ENCODE measurements at regions not wholly inside any gene's neighbourhood (a gene's known extent, or its start where the extent isn't known, plus 50 kb on each side); places are given as distances from the start of the nearest gene placed in this dataset.
"Not testable (repeated sequence)": the region's sequence is repeated elsewhere in the genome, so short reads cannot be mapped to it uniquely, and the experiment has no call there.

DNA sequence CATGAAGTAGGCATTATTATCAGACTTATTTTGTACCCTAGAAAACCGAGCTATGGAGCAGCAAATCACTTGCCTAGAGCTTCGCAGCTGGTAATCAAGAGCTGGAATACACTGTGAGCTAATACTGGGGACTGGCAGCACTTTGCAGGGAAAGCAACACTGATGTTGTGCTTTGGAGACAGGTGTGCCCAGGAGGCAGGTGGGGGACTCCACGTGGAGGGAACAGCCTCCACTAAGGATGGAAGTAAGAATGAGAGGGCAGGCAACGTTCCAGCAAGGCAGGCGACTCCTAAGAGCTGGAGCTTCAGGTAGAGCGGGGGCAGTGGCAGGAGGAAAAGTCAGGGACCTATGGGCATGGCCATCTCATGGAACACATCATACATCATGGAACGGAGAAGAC, 300.5 kb upstream of the IGF1R start:
- no peaks in the 10 kb centered on the region for H3K27me3 ChIP-seq (ENCODE audit: control insufficient read depth in 3 of 3, insufficient read depth in 3 of 3, low read length in 3 of 3)

DNA sequence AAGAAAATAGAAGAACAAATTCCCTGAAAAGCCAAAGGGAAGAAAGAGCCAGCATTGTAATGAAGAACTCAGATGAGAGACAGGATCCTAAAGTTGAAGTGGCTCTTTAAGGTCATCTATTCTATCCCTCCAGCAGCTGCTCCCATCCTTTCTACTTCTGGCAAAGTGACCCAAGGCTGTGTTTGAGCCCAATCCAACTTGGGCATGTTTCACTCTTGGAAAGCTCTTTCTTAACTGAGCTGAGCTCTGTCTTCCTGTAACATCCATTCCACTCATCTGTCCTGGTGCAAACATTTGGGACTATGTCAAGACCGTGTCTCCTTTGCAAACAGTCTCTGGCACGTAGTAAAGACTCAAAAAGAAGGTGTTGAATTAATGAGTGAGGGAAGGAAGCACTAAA, 298.1 kb upstream of the IGF1R start:
- no peaks in the 10 kb centered on the region for H3K27me3 ChIP-seq (ENCODE audit: control insufficient read depth in 3 of 3, insufficient read depth in 3 of 3, low read length in 3 of 3)
- H3K4me1 ChIP-seq (ENCODE audit: control insufficient read depth in 3 of 3, insufficient read depth in 3 of 3, low read length in 3 of 3) = no peaks in the 10 kb centered on the region
- no peak overlapping the region for H3K27ac ChIP-seq (ENCODE audit: low read depth, low read length)
- no peak overlapping the region for H3K4me3 ChIP-seq (ENCODE audit: low read length in 3 of 3)
- no peaks in the 10 kb centered on the region for H3K9me3 ChIP-seq (ENCODE audit: control insufficient read depth in 3 of 3, low read length in 3 of 3)
- H3K9ac ChIP-seq (ENCODE audit: low read depth in 1 of 3, low read length in 3 of 3) = no peak overlapping the region
- H3K36me3 ChIP-seq (ENCODE audit: control insufficient read depth in 3 of 3, insufficient read depth in 3 of 3, low read length in 3 of 3) = no peaks in the 10 kb centered on the region

More for the DNA sequence above, 300.5 kb upstream of the IGF1R start:
- Histone ChIP-seq H3K9ac (ENCODE audit: low read depth in 1 of 3, low read length in 3 of 3) (no peak overlapping the region), H3K4me3 (ENCODE audit: low read length in 3 of 3) (no peak overlapping the region), H3K4me1 (ENCODE audit: control insufficient read depth in 3 of 3, insufficient read depth in 3 of 3, low read length in 3 of 3) (no peaks in the 10 kb centered on the region), H3K9me3 (ENCODE audit: control insufficient read depth in 3 of 3, low read length in 3 of 3) (no peaks in the 10 kb centered on the region), H3K27ac (ENCODE audit: low read depth, low read length) (no peak overlapping the region), H3K36me3 (ENCODE audit: control insufficient read depth in 3 of 3, insufficient read depth in 3 of 3, low read length in 3 of 3) (no peaks in the 10 kb centered on the region)

DNA sequence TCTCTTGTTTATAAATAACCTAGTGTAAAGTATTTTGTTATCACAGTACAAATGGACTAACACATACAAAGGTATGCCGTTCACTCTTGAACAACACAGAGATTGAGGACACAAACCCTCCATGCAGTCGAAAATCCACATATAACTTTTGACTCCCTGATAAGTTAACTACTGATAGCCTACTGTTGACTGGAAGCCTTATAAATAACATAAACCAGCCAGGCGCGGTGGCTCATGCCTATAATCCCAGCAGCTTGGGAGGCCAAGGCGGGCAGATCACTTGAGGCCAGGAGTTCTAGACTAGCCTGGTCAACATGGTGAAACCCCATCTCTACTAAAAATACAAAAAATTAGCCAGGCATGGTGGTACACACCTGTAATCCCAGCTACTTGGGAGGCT, 290.1 kb upstream of the IGF1R start:
- not testable (repeated sequence) for H3K9ac ChIP-seq (ENCODE audit: low read depth in 1 of 3, low read length in 3 of 3); H3K27ac ChIP-seq (ENCODE audit: low read depth, low read length); H3K27me3 ChIP-seq (ENCODE audit: control insufficient read depth in 3 of 3, insufficient read depth in 3 of 3, low read length in 3 of 3); H3K9me3 ChIP-seq (ENCODE audit: control insufficient read depth in 3 of 3, low read length in 3 of 3); H3K36me3 ChIP-seq (ENCODE audit: control insufficient read depth in 3 of 3, insufficient read depth in 3 of 3, low read length in 3 of 3); H3K4me1 ChIP-seq (ENCODE audit: control insufficient read depth in 3 of 3, insufficient read depth in 3 of 3, low read length in 3 of 3); H3K4me3 ChIP-seq (ENCODE audit: low read length in 3 of 3)

DNA sequence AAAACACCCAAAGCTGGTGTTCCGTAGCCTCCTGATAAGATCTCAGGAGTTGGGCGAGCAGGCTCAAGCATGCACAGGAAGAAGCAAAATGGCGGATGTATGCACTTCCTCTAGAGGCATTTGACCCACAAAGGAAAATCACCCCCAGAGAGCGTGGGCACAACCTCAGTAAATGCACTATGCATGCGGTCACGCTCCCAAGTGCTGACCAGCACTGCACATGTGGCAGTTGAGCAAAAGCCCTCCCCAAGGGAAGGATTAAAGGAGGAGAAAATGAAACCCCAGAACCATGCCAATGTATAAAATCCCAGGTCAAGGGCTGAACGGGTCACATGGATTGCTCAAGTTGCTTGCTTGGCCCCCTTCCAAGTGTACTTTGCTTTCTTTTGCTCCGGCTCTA, 289.4 kb upstream of the IGF1R start:
- no peak overlapping the region for H3K27ac ChIP-seq (ENCODE audit: low read depth, low read length)
- no peaks in the 10 kb centered on the region for H3K27me3 ChIP-seq (ENCODE audit: control insufficient read depth in 3 of 3, insufficient read depth in 3 of 3, low read length in 3 of 3)
- H3K9me3 ChIP-seq (ENCODE audit: control insufficient read depth in 3 of 3, low read length in 3 of 3) = peaks cover 0 to 2% (median 0%) of the 10 kb centered on the region in 3 donors
- H3K4me3 ChIP-seq (ENCODE audit: low read length in 3 of 3) = no peak overlapping the region
- H3K36me3 ChIP-seq (ENCODE audit: control insufficient read depth in 3 of 3, insufficient read depth in 3 of 3, low read length in 3 of 3) = no peaks in the 10 kb centered on the region
- no peak overlapping the region for H3K9ac ChIP-seq (ENCODE audit: low read depth in 1 of 3, low read length in 3 of 3)
- H3K4me1 ChIP-seq (ENCODE audit: control insufficient read depth in 3 of 3, insufficient read depth in 3 of 3, low read length in 3 of 3) = no peaks in the 10 kb centered on the region

DNA sequence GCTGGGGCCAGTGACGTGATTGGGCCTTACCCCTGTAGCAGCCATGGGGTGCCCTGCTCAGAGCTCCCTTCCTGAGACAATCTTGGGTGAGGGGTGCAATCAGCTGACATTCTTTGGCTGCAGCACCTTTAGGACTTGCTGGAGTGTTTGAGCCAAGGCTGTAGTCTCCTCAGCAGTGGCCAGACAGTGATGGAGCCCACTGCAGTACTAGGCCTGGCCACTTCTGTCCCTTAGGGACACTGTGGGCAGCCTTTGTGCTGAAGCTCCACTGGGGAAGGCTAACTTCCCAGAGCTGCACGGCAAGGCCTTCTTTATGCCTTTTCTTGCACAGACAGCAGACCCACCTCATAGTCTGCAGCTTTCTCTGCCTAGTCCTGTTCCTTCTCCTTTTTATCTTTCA, 284.9 kb upstream of the IGF1R start:
- Histone ChIP-seq H3K9ac (ENCODE audit: low read depth in 1 of 3, low read length in 3 of 3) (no peak overlapping the region), H3K36me3 (ENCODE audit: control insufficient read depth in 3 of 3, insufficient read depth in 3 of 3, low read length in 3 of 3) (no peaks in the 10 kb centered on the region), H3K9me3 (ENCODE audit: control insufficient read depth in 3 of 3, low read length in 3 of 3) (no peaks in the 10 kb centered on the region), H3K4me1 (ENCODE audit: control insufficient read depth in 3 of 3, insufficient read depth in 3 of 3, low read length in 3 of 3) (no peaks in the 10 kb centered on the region), H3K4me3 (ENCODE audit: low read length in 3 of 3) (no peak overlapping the region), H3K27ac (ENCODE audit: low read depth, low read length) (no peak overlapping the region), H3K27me3 (ENCODE audit: control insufficient read depth in 3 of 3, insufficient read depth in 3 of 3, low read length in 3 of 3) (no peaks in the 10 kb centered on the region)

DNA sequence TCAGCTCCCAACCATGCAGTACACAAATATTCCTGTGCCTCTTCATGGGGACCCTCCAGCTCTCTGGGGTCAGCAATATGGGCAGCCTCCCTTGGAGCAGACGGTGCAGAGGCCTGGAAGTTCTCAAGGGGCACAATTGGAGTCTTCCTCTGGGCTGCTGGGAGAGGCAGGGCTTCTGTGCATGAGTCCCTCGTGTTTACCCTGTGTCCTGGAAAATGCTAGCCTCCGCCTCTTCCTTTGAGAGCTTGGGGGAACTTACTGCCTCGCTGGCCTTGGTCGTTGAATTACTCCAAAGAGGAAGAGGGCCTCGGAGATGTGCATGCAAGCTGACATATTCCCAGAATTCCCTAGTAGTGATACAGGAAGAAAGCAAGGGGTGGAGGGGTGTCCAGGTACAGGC, 284.4 kb upstream of the IGF1R start:
- H3K4me1 ChIP-seq (ENCODE audit: control insufficient read depth in 3 of 3, insufficient read depth in 3 of 3, low read length in 3 of 3) = no peaks in the 10 kb centered on the region
- H3K27ac ChIP-seq (ENCODE audit: low read depth, low read length) = no peak overlapping the region
- no peaks in the 10 kb centered on the region for H3K36me3 ChIP-seq (ENCODE audit: control insufficient read depth in 3 of 3, insufficient read depth in 3 of 3, low read length in 3 of 3)
- no peaks in the 10 kb centered on the region for H3K9me3 ChIP-seq (ENCODE audit: control insufficient read depth in 3 of 3, low read length in 3 of 3)
- no peak overlapping the region for H3K4me3 ChIP-seq (ENCODE audit: low read length in 3 of 3)
- no peaks in the 10 kb centered on the region for H3K27me3 ChIP-seq (ENCODE audit: control insufficient read depth in 3 of 3, insufficient read depth in 3 of 3, low read length in 3 of 3)
- H3K9ac ChIP-seq (ENCODE audit: low read depth in 1 of 3, low read length in 3 of 3) = no peak overlapping the region

DNA sequence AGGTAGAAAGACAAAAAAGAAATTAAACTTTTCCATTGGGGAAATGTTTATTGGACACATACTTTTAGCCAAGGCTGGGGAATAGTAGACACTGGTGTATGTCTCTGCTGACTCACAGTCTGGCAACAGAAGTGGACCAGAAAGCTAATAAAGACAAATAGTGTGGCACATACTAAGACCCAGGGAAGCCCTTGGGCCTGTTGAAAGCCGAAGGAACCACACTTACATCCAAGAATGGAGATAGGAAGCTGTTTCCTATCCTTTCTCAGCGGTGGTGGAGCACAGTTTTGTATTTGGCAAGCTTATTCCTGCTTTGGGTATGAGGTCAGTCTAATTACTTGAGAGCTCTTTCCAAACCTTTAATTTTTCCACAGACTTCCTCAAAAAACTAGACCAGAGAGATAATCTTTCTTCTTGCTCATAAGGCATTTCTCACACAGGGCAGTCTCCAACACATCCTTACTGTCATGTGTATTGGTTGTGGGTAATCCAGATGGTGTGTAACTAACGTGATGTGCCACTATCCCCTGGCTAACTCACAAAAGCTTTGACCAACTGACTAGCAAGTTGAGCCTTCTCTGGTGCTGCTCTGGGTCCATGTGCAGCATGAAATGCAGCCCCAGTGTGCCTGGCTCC, 279.1 kb upstream of the IGF1R start:
- no peaks in the 10 kb centered on the region for H3K36me3 ChIP-seq (ENCODE audit: control insufficient read depth in 3 of 3, insufficient read depth in 3 of 3, low read length in 3 of 3)

DNA sequence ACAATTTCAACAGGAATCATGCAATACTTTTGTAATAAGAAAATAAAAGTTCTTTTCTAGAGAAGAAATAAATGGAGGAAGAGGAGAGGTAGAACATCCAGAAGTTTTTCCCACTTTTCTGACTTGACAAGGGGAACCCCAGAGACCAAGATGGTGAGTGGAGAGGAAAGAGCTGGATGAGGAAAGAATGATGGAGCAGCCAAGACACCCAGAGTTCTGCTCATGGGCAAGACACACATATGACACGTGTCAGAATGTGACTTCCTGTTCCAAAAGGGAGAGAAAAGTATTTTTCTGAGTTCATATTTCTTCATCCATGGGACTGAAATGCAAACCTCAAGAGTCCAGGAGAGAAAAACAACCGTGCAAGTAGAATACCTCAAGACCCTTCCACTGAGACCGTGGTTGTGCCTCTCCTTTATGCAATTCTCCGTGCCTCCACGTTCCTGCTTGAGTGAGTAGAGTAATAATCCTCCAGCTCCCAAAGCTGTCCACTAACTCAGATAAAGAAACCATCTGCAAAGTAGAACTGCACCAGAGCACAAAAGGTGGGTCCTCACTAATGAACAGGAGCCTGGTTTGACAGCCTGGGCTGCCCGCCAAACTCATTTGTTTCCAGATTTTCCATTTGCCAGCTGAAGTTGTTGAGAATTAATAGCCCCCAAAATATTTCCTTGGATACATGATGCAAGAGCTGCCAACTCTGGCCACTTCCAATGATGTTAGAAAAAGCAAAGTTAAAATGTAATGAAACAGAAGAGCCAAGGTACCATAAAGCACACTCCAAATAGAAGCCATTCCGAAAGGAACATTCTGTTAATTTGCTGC, 272.6 kb upstream of the IGF1R start:
- Histone ChIP-seq H3K36me3 (ENCODE audit: control insufficient read depth in 3 of 3, insufficient read depth in 3 of 3, low read length in 3 of 3) (no peaks in the 10 kb centered on the region), H3K27ac (ENCODE audit: low read depth, low read length) (no peak overlapping the region), H3K27me3 (ENCODE audit: control insufficient read depth in 3 of 3, insufficient read depth in 3 of 3, low read length in 3 of 3) (peaks cover 0 to 4% (median 0%) of the 10 kb centered on the region in 3 donors), H3K9ac (ENCODE audit: low read depth in 1 of 3, low read length in 3 of 3) (no peak overlapping the region), H3K4me3 (ENCODE audit: low read length in 3 of 3) (no peak overlapping the region), H3K4me1 (ENCODE audit: control insufficient read depth in 3 of 3, insufficient read depth in 3 of 3, low read length in 3 of 3) (no peaks in the 10 kb centered on the region), H3K9me3 (ENCODE audit: control insufficient read depth in 3 of 3, low read length in 3 of 3) (no peaks in the 10 kb centered on the region)

More for the DNA sequence above, 279.1 kb upstream of the IGF1R start:
- Histone ChIP-seq H3K27ac (ENCODE audit: low read depth, low read length) (no peak overlapping the region), H3K9me3 (ENCODE audit: control insufficient read depth in 3 of 3, low read length in 3 of 3) (no peaks in the 10 kb centered on the region), H3K27me3 (ENCODE audit: control insufficient read depth in 3 of 3, insufficient read depth in 3 of 3, low read length in 3 of 3) (peaks cover 0 to 4% (median 3%) of the 10 kb centered on the region in 3 donors), H3K9ac (ENCODE audit: low read depth in 1 of 3, low read length in 3 of 3) (no peak overlapping the region), H3K4me1 (ENCODE audit: control insufficient read depth in 3 of 3, insufficient read depth in 3 of 3, low read length in 3 of 3) (no peaks in the 10 kb centered on the region), H3K4me3 (ENCODE audit: low read length in 3 of 3) (no peak overlapping the region)

DNA sequence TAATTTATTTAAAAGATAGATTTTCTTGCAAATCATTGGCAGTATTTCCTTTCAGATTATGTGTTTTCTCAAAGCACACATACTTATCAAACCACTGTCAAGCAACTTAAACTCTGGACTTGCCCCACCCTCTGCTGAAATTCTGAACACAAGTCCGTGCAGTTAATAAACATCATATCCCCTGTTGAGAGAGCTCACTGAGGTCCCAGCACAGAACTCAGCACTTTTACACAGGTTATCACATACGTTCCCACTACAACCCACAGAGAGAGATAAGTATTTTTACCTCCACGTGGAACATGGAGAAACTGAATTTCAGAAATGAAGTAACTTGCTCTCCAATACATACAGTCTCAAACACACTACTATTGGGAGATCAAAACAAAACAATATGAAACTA, 267.6 kb upstream of the IGF1R start:
- Histone ChIP-seq H3K9me3 (ENCODE audit: control insufficient read depth in 3 of 3, low read length in 3 of 3) (no peaks in the 10 kb centered on the region), H3K27ac (ENCODE audit: low read depth, low read length) (no peak overlapping the region), H3K36me3 (ENCODE audit: control insufficient read depth in 3 of 3, insufficient read depth in 3 of 3, low read length in 3 of 3) (no peaks in the 10 kb centered on the region), H3K27me3 (ENCODE audit: control insufficient read depth in 3 of 3, insufficient read depth in 3 of 3, low read length in 3 of 3) (peaks cover 0 to 17% (median 2%) of the 10 kb centered on the region in 3 donors), H3K9ac (ENCODE audit: low read depth in 1 of 3, low read length in 3 of 3) (no peak overlapping the region), H3K4me1 (ENCODE audit: control insufficient read depth in 3 of 3, insufficient read depth in 3 of 3, low read length in 3 of 3) (no peaks in the 10 kb centered on the region), H3K4me3 (ENCODE audit: low read length in 3 of 3) (no peak overlapping the region)

DNA sequence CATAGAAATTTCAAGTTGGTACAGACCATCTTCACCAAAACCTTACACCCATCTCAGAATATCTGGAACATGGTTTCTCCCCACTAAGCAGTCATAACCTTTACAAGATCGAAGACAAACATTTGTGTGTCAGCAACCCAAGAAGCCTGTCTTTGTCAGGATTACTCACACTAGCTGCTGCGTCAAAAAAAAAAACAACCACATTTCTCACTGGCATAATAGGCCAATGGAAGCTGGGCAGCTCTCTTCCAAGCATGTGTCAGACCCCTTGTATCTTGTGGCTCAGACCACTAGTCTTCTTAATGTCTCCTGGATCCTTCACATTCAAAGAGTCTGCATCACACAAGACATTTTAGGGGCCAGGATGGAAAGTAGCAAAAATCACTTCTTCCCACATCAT, 266.9 kb upstream of the IGF1R start:
- Histone ChIP-seq H3K4me1 (ENCODE audit: control insufficient read depth in 3 of 3, insufficient read depth in 3 of 3, low read length in 3 of 3) (no peaks in the 10 kb centered on the region), H3K9ac (ENCODE audit: low read depth in 1 of 3, low read length in 3 of 3) (no peak overlapping the region), H3K9me3 (ENCODE audit: control insufficient read depth in 3 of 3, low read length in 3 of 3) (no peaks in the 10 kb centered on the region), H3K27me3 (ENCODE audit: control insufficient read depth in 3 of 3, insufficient read depth in 3 of 3, low read length in 3 of 3) (peaks cover 4 to 22% (median 9%) of the 10 kb centered on the region in 3 donors), H3K36me3 (ENCODE audit: control insufficient read depth in 3 of 3, insufficient read depth in 3 of 3, low read length in 3 of 3) (no peaks in the 10 kb centered on the region), H3K27ac (ENCODE audit: low read depth, low read length) (no peak overlapping the region), H3K4me3 (ENCODE audit: low read length in 3 of 3) (no peak overlapping the region)
